CD14-positive monocyte (primary cell): ENCODE measurements at regions not wholly inside any gene's neighbourhood (a gene's known extent, or its start where the extent isn't known, plus 50 kb on each side); places are given as distances from the start of the nearest gene placed in this dataset.

Source experiments
- DNase-seq, 3 donors: peaks; one replicate each; pipeline ENCODE4 v3.0.0-alpha.2; 2011 to 2022
- H2AFZ ChIP-seq: 2 replicates; pipeline ENCODE4 v1.6.0; 2012; ENCODE audit warnings: mild to moderate bottlenecking, low read depth, low read length, inconsistent platforms; ENCODE audit not compliant: insufficient read depth, poor library complexity, severe bottlenecking
- H3K27ac ChIP-seq, 2 donors: 1 replicate in 1 of 2; 2 replicates in 1 of 2; pipeline ENCODE4 v1.5.1; 2012 to 2013; ENCODE audit warnings: low read length in 2 of 2, control low read depth in 1 of 2, inconsistent platforms in 1 of 2, low read depth in 1 of 2, mild to moderate bottlenecking in 1 of 2
- H3K27me3 ChIP-seq, 2 donors: one replicate each; pipeline versions ENCODE4 v1.6.0 to v1.6.1; 2011 to 2013; ENCODE audit warnings: low read length in 2 of 2; ENCODE audit not compliant: control insufficient read depth in 2 of 2, insufficient read depth in 2 of 2
- H3K36me3 ChIP-seq, 2 donors: replicated peaks in 1 of 2; 1 replicate in 1 of 2; 2 replicates in 1 of 2; pipeline versions ENCODE4 v1.5.1 to v1.6.1; 2012 to 2013; ENCODE audit warnings: low read length in 2 of 2, control low read depth in 1 of 2, inconsistent platforms in 1 of 2, mild to moderate bottlenecking in 1 of 2; ENCODE audit not compliant: insufficient read depth in 2 of 2, control insufficient read depth in 1 of 2
- H3K4me1 ChIP-seq, 2 donors: 1 replicate in 1 of 2; 2 replicates in 1 of 2; pipeline versions ENCODE4 v1.5.1 to v1.6.1; 2012 to 2013; ENCODE audit warnings: low read length in 2 of 2, control low read depth in 1 of 2, inconsistent platforms in 1 of 2, mild to moderate bottlenecking in 1 of 2, moderate library complexity in 1 of 2; ENCODE audit not compliant: insufficient read depth in 2 of 2, control insufficient read depth in 1 of 2
- H3K4me2 ChIP-seq: replicated peaks from 2 replicates; pipeline ENCODE3; 2012; ENCODE audit warnings: low read length, moderate library complexity, mild to moderate bottlenecking; ENCODE audit not compliant: poor library complexity, severe bottlenecking; ENCODE audit errors: extremely low read depth
- H3K4me3 ChIP-seq, 3 experiments: fragments of 200-600 bp in 1 of 3; sonication (generic) in 1 of 3; replicated peaks in 1 of 3; 1 replicate in 2 of 3; 2 replicates in 1 of 3; pipeline ENCODE4 v1.5.1; 2011 to 2013; ENCODE audit warnings: low read length in 3 of 3, mild to moderate bottlenecking in 3 of 3, control low read depth in 2 of 3, low read depth in 2 of 3, inconsistent platforms in 1 of 3, moderate library complexity in 1 of 3
- H3K79me2 ChIP-seq: 2 replicates; pipeline ENCODE4 v1.6.0; 2012; ENCODE audit warnings: mild to moderate bottlenecking, control low read depth, inconsistent platforms, low read length, moderate library complexity; ENCODE audit not compliant: insufficient read depth
- H3K9ac ChIP-seq: 2 replicates; pipeline ENCODE4 v1.6.0; 2017; ENCODE audit warnings: low read length, mild to moderate bottlenecking; ENCODE audit not compliant: insufficient read depth, poor library complexity, severe bottlenecking
- H3K9me3 ChIP-seq, 2 donors: replicated peaks in 1 of 2; 1 replicate in 1 of 2; 2 replicates in 1 of 2; pipeline versions ENCODE4 v1.5.1 to v1.6.1; 2012 to 2013; ENCODE audit warnings: low read length in 2 of 2, control low read depth in 1 of 2; ENCODE audit not compliant: control insufficient read depth in 1 of 2, insufficient read depth in 1 of 2
- H4K20me1 ChIP-seq: 2 replicates; pipeline ENCODE4 v1.6.0; 2012; ENCODE audit warnings: mild to moderate bottlenecking, low read length, control low read depth, moderate library complexity; ENCODE audit not compliant: insufficient read depth
- H3K27ac Mint-ChIP-seq, 7 donors: one replicate each; pipeline ENCODE4 v1.8.0; 2020; ENCODE audit warnings: mild to moderate bottlenecking in 7 of 7, mixed read lengths in 7 of 7, moderate library complexity in 6 of 7, inconsistent platforms in 2 of 7
- H3K27me3 Mint-ChIP-seq, 3 donors: one replicate each; pipeline ENCODE4 v1.8.0; 2021 to 2022; ENCODE audit warnings: low read depth in 3 of 3, mild to moderate bottlenecking in 3 of 3, mixed read lengths in 3 of 3, moderate library complexity in 3 of 3, inconsistent platforms in 1 of 3
- H3K36me3 Mint-ChIP-seq, 2 donors: one replicate each; pipeline ENCODE4 v1.8.0; 2020; ENCODE audit warnings: mixed read lengths in 2 of 2, inconsistent platforms in 1 of 2, mild to moderate bottlenecking in 1 of 2
- H3K4me1 Mint-ChIP-seq: one replicate; pipeline ENCODE4 v1.8.0; 2020; ENCODE audit warnings: mild to moderate bottlenecking, mixed read lengths
- H3K4me3 Mint-ChIP-seq, 2 donors: one replicate each; pipeline ENCODE4 v1.8.0; 2020; ENCODE audit warnings: mild to moderate bottlenecking in 2 of 2, mixed read lengths in 2 of 2, moderate library complexity in 1 of 2
- H3K9me3 Mint-ChIP-seq, 7 donors: one replicate each; pipeline ENCODE4 v1.8.0; 2020 to 2022; ENCODE audit warnings: mixed read lengths in 7 of 7, mild to moderate bottlenecking in 6 of 7, moderate library complexity in 6 of 7, inconsistent platforms in 2 of 7
- WGBS: methylation state at CpG from one replicate; pipeline ENCODE4 v1.1.5; 2013; ENCODE audit warnings: missing lambda C conversion rate; ENCODE audit not compliant: insufficient coverage; 5-methylcytosine and 5-hydroxymethylcytosine counted together
- intact Hi-C, 2 donors: fragments of 100-400 bp; cut with micrococcal nuclease; formaldehyde crosslinking; loops; one replicate each; pipeline versions ENCODE4 v1.15.0 to v1.15.1; 2023
- TF ChIP-seq, protein P1 (sequence below): fragments of 200-600 bp; IDR thresholded peaks from one replicate; pipeline ENCODE4 v1.8.0; 2022; ENCODE audit warnings: antibody characterized with exemption, mild to moderate bottlenecking

DNA sequence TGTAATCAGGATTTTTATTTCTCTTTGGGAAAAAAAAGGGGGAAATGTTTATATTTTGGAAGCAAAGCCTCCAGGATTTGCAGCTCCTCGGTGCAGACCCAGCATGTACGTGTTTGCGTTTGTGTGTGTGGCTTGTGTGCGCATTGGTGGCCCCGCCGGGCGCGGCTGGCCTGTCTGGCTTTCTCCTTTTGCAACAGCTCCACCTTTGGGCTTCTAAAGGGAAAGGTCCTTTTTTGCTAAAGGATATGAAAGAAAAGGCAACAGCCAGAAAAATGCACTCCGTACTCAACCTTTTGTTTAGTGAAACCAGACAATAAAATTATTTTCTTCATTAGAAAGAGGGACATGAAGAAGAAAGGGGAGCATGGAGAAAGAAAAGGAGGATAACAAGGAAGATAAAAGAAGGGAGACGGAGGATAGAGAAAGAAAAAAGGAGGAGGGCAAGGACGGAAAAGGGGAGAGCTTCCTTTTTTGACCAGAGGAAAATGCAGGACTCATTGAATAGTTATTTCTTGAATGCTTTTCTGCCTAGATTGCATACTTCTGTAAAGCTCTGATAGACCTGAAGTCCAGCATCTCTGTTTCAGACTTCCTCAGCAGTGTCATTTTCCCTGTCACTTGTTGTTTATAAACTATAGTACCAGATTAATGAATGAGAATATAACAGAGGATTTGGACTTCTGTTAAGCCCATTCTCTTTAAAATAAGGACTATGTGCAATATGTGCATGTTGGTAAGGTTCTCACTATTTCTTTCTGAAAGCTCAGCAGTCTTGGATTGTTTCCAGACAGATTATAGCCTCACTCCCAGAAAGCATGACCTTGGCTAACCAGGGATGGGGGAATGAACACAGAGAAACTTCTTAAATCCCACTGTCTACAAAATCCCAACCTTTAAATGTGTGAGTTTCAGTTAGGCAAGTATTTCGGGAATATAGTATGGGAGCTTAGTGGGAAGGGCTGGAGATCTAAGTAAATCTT, 563.1 kb upstream of the PIK3C3 start:
- TF ChIP-seq, protein P1, sequence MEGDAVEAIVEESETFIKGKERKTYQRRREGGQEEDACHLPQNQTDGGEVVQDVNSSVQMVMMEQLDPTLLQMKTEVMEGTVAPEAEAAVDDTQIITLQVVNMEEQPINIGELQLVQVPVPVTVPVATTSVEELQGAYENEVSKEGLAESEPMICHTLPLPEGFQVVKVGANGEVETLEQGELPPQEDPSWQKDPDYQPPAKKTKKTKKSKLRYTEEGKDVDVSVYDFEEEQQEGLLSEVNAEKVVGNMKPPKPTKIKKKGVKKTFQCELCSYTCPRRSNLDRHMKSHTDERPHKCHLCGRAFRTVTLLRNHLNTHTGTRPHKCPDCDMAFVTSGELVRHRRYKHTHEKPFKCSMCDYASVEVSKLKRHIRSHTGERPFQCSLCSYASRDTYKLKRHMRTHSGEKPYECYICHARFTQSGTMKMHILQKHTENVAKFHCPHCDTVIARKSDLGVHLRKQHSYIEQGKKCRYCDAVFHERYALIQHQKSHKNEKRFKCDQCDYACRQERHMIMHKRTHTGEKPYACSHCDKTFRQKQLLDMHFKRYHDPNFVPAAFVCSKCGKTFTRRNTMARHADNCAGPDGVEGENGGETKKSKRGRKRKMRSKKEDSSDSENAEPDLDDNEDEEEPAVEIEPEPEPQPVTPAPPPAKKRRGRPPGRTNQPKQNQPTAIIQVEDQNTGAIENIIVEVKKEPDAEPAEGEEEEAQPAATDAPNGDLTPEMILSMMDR = no peak
- Histone ChIP-seq H2AFZ (no peak overlapping the region), H3K36me3 (no peaks in the 10 kb centered on the region), H3K4me3 (no peak overlapping the region), H3K27me3 (no peaks in the 10 kb centered on the region), H3K27ac (no peak overlapping the region), H3K9ac (no peak overlapping the region), H3K4me2 (no peak overlapping the region), H3K79me2 (no peaks in the 10 kb centered on the region), H3K4me1 (no peaks in the 10 kb centered on the region), H4K20me1 (no peaks in the 10 kb centered on the region), H3K9me3 (no peaks in the 10 kb centered on the region)
- no peak for DNase-seq
- Mint-ChIP-seq H3K27me3 (peaks cover 0 to 14% (median 4%) of the 10 kb centered on the region in 3 donors), H3K9me3 (peaks cover 0 to 1% (median 0%) of the 10 kb centered on the region in 7 donors), H3K36me3 (no peaks in the 10 kb centered on the region), H3K4me1 (no peaks in the 10 kb centered on the region), H3K4me3 (peak overlapping the region in 1 of 2 donors; percentile 6), H3K27ac (no peak overlapping the region)
- intact Hi-C loops = no loop called here
- 24% methylated on average over 5 of the region's 12 CpGs for WGBS

DNA sequence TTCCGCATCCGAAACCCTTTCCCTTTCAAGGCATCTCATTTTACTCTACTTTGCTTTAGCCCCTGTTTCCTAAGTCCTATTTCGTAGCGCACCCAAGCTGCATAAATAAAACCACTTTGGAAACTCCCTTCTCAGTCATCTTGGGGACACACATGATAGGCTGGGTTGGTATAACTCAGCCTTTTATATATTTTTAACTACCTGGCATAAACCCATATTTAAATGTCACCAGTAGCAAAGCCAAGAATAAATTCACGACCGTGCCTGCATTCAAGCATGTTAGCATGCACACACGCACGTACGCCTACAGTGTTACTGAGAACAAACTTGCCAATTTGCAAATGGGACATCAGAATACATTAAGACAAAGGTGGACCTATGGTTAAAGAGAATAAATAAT, 564.7 kb upstream of the PIK3C3 start:
- H3K4me3 Mint-ChIP-seq = no peak overlapping the region
- intact Hi-C loops = no loop called here
- no peaks in the 10 kb centered on the region for H3K79me2 ChIP-seq
- peaks cover 0 to 1% (median 0%) of the 10 kb centered on the region in 7 donors for H3K9me3 Mint-ChIP-seq
- no peak overlapping the region for H3K27ac Mint-ChIP-seq
- H3K4me1 Mint-ChIP-seq = no peaks in the 10 kb centered on the region
- peaks cover 0 to 14% (median 4%) of the 10 kb centered on the region in 3 donors for H3K27me3 Mint-ChIP-seq
- no peaks in the 10 kb centered on the region for H3K36me3 ChIP-seq
- TF ChIP-seq, protein P1 = no peak
- 51% methylated on average over 5 of the region's 9 CpGs for WGBS
- H3K4me2 ChIP-seq = no peak overlapping the region
- H3K4me1 ChIP-seq = no peaks in the 10 kb centered on the region
- H3K27me3 ChIP-seq = no peaks in the 10 kb centered on the region
- no peak for DNase-seq
- H4K20me1 ChIP-seq = no peaks in the 10 kb centered on the region
- no peak overlapping the region for H3K9ac ChIP-seq
- H2AFZ ChIP-seq = no peak overlapping the region
- H3K4me3 ChIP-seq = no peak overlapping the region
- H3K9me3 ChIP-seq = no peaks in the 10 kb centered on the region
- no peak overlapping the region for H3K27ac ChIP-seq
- H3K36me3 Mint-ChIP-seq = no peaks in the 10 kb centered on the region
